Cardiac fibroblast (primary cell): ENCODE measurements at regions not wholly inside any gene's neighbourhood (a gene's known extent, or its start where the extent isn't known, plus 50 kb on each side); places are given as distances from the start of the nearest gene placed in this dataset.

Source experiments
- DNase-seq, 2 donors: peaks; one replicate each; pipeline versions ENCODE4 v3.0.0 to v3.0.0-alpha.2; 2010; ENCODE audit warnings: low read depth in 2 of 2
- H3K4me3 ChIP-seq, 2 donors: replicated peaks in 1 of 2; 1 replicate in 1 of 2; 2 replicates in 1 of 2; pipeline ENCODE4 v1.5.1; 2011; ENCODE audit warnings: low read depth in 2 of 2, low read length in 2 of 2, mild to moderate bottlenecking in 2 of 2, moderate library complexity in 1 of 2
- TF ChIP-seq, protein P1 (sequence below): IDR thresholded peaks from one replicate; pipeline ENCODE4 v1.5.1; 2011; ENCODE audit warnings: low read depth, mild to moderate bottlenecking, low read length, inconsistent platforms

DNA sequence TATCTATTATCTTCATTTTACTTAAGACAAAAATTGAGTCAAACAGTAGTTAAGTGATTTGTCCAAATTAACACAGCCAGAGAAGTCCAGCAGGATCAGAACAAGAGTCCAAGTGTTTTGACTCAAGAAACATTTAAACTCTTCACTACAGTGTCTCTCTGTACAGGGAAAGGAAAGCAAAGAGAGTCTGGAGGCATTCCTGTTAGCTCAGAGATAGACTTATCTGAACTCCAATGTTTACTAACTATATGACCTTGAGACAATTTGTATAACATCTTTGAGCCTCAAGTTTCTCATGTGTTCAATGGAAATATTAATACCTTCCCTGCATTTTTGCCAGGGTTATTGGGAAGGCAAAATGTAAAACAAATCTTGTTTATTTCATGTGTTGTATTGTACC, 849.1 kb downstream of the DIPK2A start:
- TF ChIP-seq, protein P1, sequence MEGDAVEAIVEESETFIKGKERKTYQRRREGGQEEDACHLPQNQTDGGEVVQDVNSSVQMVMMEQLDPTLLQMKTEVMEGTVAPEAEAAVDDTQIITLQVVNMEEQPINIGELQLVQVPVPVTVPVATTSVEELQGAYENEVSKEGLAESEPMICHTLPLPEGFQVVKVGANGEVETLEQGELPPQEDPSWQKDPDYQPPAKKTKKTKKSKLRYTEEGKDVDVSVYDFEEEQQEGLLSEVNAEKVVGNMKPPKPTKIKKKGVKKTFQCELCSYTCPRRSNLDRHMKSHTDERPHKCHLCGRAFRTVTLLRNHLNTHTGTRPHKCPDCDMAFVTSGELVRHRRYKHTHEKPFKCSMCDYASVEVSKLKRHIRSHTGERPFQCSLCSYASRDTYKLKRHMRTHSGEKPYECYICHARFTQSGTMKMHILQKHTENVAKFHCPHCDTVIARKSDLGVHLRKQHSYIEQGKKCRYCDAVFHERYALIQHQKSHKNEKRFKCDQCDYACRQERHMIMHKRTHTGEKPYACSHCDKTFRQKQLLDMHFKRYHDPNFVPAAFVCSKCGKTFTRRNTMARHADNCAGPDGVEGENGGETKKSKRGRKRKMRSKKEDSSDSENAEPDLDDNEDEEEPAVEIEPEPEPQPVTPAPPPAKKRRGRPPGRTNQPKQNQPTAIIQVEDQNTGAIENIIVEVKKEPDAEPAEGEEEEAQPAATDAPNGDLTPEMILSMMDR, result no peak

DNA sequence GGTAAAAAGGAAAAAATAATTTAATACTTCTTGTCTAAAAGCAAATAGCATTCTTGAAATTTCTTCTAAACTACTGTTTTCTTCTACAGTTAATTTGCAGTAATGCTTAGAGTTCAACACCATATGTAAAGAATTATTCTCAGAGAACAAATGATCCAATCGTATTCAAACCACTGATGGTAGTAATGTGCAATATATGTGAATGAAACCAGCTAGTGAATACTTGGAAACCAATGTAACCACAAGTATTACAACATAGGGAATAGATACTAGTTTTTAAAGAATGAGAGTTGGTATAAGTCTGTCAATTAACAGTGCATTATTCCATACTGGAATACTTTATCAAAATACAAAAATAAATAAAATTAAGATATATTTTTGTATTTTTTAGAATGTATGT, 850.0 kb downstream of the DIPK2A start:
- peak in 1 of 2 donors; percentile 2 for DNase-seq
- H3K4me3 ChIP-seq, result no peak overlapping the region
- TF ChIP-seq, protein P1, result no peak

More for the DNA sequence above, 849.1 kb downstream of the DIPK2A start:
- H3K4me3 ChIP-seq, result no peak overlapping the region
- DNase-seq, result no peak

DNA sequence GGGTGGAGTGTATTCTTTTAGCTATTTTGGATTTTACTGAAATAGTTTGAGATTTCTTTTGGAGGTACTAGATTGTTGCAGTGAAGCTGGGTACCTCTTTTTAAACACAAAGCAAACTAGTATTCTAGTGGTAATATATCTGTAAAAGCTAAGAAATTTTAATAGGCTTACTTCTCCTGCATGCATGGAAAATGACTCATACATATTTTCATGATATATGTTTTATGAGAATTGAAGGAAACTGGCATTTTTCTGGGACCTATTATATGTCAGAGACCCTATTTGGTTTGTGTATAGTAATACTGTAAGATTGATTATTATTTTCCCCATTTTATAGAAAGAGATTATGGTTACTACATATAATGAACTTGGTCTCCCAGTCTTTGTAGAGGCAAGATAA, 851.0 kb downstream of the DIPK2A start:
- DNase-seq, result no peak
- TF ChIP-seq, protein P1, result no peak
- no peak overlapping the region for H3K4me3 ChIP-seq

DNA sequence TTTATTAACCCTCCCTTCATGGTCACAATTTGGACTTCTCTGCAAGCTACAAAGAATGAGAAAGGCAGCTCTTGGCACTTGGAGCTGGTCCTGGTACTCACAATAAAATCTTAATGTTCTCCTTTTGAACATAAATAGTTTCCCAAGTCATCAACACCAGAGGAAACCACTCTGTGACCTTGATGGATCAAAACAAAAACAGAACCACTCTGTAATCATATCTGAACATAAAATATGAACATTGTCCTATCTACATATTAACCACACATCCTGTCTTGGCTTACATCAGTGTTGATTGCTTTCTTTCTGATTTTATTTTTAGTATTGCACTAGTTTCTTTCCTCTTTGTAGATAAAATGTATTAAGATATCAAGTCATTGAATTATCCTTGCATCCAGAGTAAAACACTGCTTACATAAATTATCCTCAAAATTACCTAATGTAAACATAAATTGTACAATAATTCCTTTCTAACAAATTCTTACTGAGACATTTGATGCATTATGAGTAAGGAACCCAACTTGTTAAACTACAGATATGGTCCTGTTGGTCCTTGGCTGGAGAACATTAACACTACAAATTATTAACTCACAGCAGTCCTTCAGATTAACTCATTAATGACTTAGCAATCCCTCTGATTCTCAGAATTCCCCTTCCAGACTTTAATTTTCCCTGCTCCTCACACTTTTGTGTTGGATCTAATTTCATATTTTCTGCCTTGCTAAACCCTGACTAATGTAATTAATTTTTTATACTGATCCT, 860.5 kb downstream of the DIPK2A start:
- peak in 1 of 2 donors; percentile 4 for DNase-seq
- TF ChIP-seq, protein P1, result no peak
- no peak overlapping the region for H3K4me3 ChIP-seq

DNA sequence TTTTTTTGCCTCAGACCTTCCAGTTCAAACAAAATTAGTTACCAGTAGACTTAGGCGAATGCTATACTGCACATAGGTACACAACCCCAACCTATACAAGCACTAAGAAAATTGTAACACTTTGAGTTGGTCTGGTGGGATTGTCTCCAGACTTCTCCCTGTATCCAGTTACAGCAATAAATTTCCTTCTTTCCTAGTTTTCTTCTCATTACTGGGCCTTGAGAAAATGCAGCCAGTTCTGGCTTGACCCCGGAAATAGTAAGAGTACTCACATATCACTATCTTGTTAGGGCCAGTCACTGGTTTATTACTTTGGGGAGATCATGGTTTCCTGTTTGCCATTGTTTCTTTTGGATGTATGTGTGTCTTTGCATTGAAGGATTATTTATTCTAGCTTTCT, 868.4 kb downstream of the DIPK2A start:
- no peak for DNase-seq
- H3K4me3 ChIP-seq, result no peak overlapping the region
- TF ChIP-seq, protein P1, result no peak

DNA sequence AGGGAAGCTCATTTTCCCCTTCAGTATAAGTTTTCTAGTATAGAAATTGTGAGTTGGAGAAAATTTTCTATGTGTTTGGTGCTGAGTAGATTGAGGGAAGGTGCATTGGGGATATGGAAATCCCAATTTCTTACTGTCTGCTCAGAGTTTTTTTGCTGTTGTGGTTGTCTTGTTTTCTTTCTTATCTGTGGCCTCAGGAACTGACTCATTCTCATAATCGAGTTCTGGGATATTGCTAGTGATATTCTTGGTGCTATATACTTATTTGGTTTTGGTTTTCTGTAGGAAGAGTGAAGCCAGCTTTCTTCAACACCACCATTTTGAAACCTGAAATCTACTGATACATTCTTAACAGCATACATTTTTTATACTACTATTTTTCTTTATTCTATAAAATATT, 869.2 kb downstream of the DIPK2A start:
- TF ChIP-seq, protein P1, result no peak
- DNase-seq, result peak; percentile 2 to 24
- H3K4me3 ChIP-seq, result no peak overlapping the region

DNA sequence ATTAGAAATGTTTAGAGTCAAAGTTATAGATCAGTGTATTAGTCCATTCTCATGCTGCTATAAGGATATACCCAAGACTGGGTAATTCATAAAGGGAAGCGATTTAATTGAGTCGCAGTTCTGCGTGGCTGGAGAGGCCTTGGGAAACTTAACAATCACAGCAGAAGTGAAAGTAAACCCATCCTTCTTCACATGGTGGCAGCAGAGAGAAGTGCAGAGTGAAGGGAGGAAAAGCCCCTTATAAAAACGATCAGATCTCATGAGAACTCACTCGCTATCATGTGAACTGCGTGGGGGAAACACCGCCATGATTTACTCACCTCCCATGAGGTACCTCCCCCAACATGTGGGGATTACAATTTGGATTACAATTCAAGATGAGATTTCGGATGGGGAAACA, 871.5 kb downstream of the DIPK2A start:
- TF ChIP-seq, protein P1, result no peak
- DNase-seq, result no peak

More for the DNA sequence above, 871.5 kb downstream of the DIPK2A start:
- H3K4me3 ChIP-seq, result no peak overlapping the region
